Spleen (tissue), 7 donors: ENCODE measurements at regions not wholly inside any gene's neighbourhood (a gene's known extent, or its start where the extent isn't known, plus 50 kb on each side); places are given as distances from the start of the nearest gene placed in this dataset.

Experiments
- CTCF ChIP-seq, 11 experiments: fragments of 200-600 bp in 7 of 11; fragments of 450-650 bp in 4 of 11; sonication (generic) in 4 of 11; IDR thresholded peaks in 8 of 11; conservative IDR thresholded peaks in 3 of 11; 1 replicate in 7 of 11; 2 replicates in 4 of 11; pipeline versions ENCODE4 v1.4.0 to v1.8.0; 2016 to 2021; ENCODE audit warnings: antibody characterized with exemption in 11 of 11, inconsistent platforms in 4 of 11, mild to moderate bottlenecking in 1 of 11
- POLR2A ChIP-seq, 3 donors: fragments of 450-650 bp; IDR thresholded peaks; one replicate each; pipeline ENCODE4 v1.5.1; 2017; ENCODE audit warnings: antibody characterized with exemption in 3 of 3, mild to moderate bottlenecking in 1 of 3
- donor health status: DM: no; HTN: no; CAD: no; lungs with moderate emphysema.
- donor health status: DM: no; HTN: no; CAD: no.
- donor health status: DM: no; HTN: no; CAD: no.

- no peak for TF ChIP-seq CTCF (IDR thresholded peaks at IDR 0.05 in 8 of 11, conservative IDR thresholded peaks at IDR 0.05 in 3 of 11)
- no peak for TF ChIP-seq POLR2A (IDR thresholded peaks at IDR 0.05)
Observed at GRCh38 chr10:36302086-36302485, 660.0 kb upstream of the FZD8 start.
